HEK293 (cell line): ENCODE measurements at regions not wholly inside any gene's neighbourhood (a gene's known extent, or its start where the extent isn't known, plus 50 kb on each side); places are given as distances from the start of the nearest gene placed in this dataset.

Experiments
- CTCF ChIA-PET: fragments of 350-600 bp; formaldehyde crosslinking; extraction: SDS; loops from one replicate; lab custom pipeline; 2021; ENCODE audit warnings: antibody characterized with exemption; lab: Yijun Ruan, JAX
- POLR2A ChIA-PET: fragments of 300-600 bp; formaldehyde crosslinking; extraction: SDS; loops from one replicate; lab custom pipeline; 2020; ENCODE audit warnings: antibody characterized with exemption, inconsistent platforms; lab: Yijun Ruan, JAX
- H3K27ac ChIP-seq: fragments of 200-500 bp; sonication (Bioruptor generic); 2 replicates; pipeline ENCODE4 v1.5.1; 2014; ENCODE audit warnings: low read depth, low read length, control low read depth, inconsistent platforms; ENCODE audit errors: extremely low read depth
- H3K36me3 ChIP-seq, 2 experiments: fragments of 200-500 bp in 1 of 2; sonication (Bioruptor generic) in 1 of 2; 1 replicate in 1 of 2; 2 replicates in 1 of 2; pipeline ENCODE4 v1.5.1; 2014 to 2017; ENCODE audit warnings: inconsistent platforms in 2 of 2, low read length in 2 of 2; ENCODE audit not compliant: control insufficient read depth in 2 of 2, insufficient read depth in 1 of 2
- H3K4me1 ChIP-seq: fragments of 200-500 bp; sonication (Bioruptor generic); 2 replicates; pipeline ENCODE4 v1.5.1; 2014; ENCODE audit warnings: mild to moderate bottlenecking, low read length, inconsistent platforms; ENCODE audit not compliant: control insufficient read depth, insufficient read depth
- H3K4me3 ChIP-seq: 2 replicates; pipeline ENCODE4 v1.5.1; 2011; ENCODE audit warnings: low read depth, mild to moderate bottlenecking, control low read depth, low read length, moderate library complexity
- H3K9me3 ChIP-seq: fragments of 200-500 bp; sonication (Bioruptor generic); 2 replicates; pipeline ENCODE4 v1.5.1; 2014; ENCODE audit warnings: low read depth, low read length, inconsistent platforms; ENCODE audit not compliant: control insufficient read depth, insufficient read depth
- EGR2 ChIP-seq: fragments of 450-650 bp; formaldehyde crosslinking; IDR thresholded peaks from 2 replicates; pipeline ENCODE4 v1.5.1; 2016; ENCODE audit warnings: low read depth, missing biosample characterization, missing genetic modification characterization
- GLI4 ChIP-seq: fragments of 450-650 bp; formaldehyde crosslinking; IDR thresholded peaks from 2 replicates; pipeline ENCODE4 v1.5.1; 2016; ENCODE audit warnings: missing biosample characterization, missing genetic modification characterization
- KLF7 ChIP-seq: fragments of 450-650 bp; formaldehyde crosslinking; IDR thresholded peaks from 2 replicates; pipeline ENCODE4 v1.5.1; 2016; ENCODE audit warnings: missing biosample characterization, missing genetic modification characterization, borderline replicate concordance
- MYNN ChIP-seq: fragments of 450-650 bp; formaldehyde crosslinking; IDR thresholded peaks from 2 replicates; pipeline ENCODE4 v1.5.1; 2016; ENCODE audit warnings: missing biosample characterization, missing genetic modification characterization, borderline replicate concordance
- SP3 ChIP-seq: fragments of 450-650 bp; formaldehyde crosslinking; IDR thresholded peaks from 2 replicates; pipeline ENCODE4 v1.5.1; 2016; ENCODE audit warnings: missing biosample characterization, missing genetic modification characterization
- ZBTB17 ChIP-seq: fragments of 450-650 bp; formaldehyde crosslinking; IDR thresholded peaks from 2 replicates; pipeline ENCODE4 v1.5.1; 2016; ENCODE audit warnings: missing biosample characterization, missing genetic modification characterization
- ZBTB20 ChIP-seq: fragments of 450-650 bp; formaldehyde crosslinking; IDR thresholded peaks from 2 replicates; pipeline ENCODE4 v1.5.1; 2016; ENCODE audit warnings: missing biosample characterization, missing genetic modification characterization
- ZFP3 ChIP-seq: fragments of 450-650 bp; formaldehyde crosslinking; IDR thresholded peaks from 2 replicates; pipeline ENCODE4 v1.5.1; 2016; ENCODE audit warnings: low read depth, missing biosample characterization, missing genetic modification characterization
- ZNF157 ChIP-seq: fragments of 450-650 bp; formaldehyde crosslinking; IDR thresholded peaks from 2 replicates; pipeline ENCODE4 v1.5.1; 2016; ENCODE audit warnings: missing biosample characterization, missing genetic modification characterization
- ZNF169 ChIP-seq: fragments of 450-650 bp; formaldehyde crosslinking; IDR thresholded peaks from 2 replicates; pipeline ENCODE4 v1.5.1; 2016; ENCODE audit warnings: missing biosample characterization, missing genetic modification characterization
- ZNF223 ChIP-seq: fragments of 450-650 bp; formaldehyde crosslinking; IDR thresholded peaks from 2 replicates; pipeline ENCODE4 v1.5.1; 2016; ENCODE audit warnings: missing biosample characterization, missing genetic modification characterization
- ZNF239 ChIP-seq: fragments of 450-650 bp; formaldehyde crosslinking; IDR thresholded peaks from 2 replicates; pipeline ENCODE4 v1.5.1; 2016; ENCODE audit warnings: missing biosample characterization, missing genetic modification characterization
- ZNF37A ChIP-seq: fragments of 450-650 bp; IDR thresholded peaks from 2 replicates; pipeline ENCODE4 v1.5.1; 2018; ENCODE audit warnings: missing biosample characterization, missing genetic modification characterization
- ZNF555 ChIP-seq: fragments of 450-650 bp; formaldehyde crosslinking; conservative IDR thresholded peaks from 2 replicates; pipeline ENCODE4 v1.5.1; 2017; ENCODE audit warnings: missing biosample characterization, mild to moderate bottlenecking, missing genetic modification characterization, inconsistent platforms
- ZNF610 ChIP-seq: fragments of 450-650 bp; formaldehyde crosslinking; IDR thresholded peaks from 2 replicates; pipeline ENCODE4 v1.5.1; 2016; ENCODE audit warnings: missing biosample characterization, missing genetic modification characterization, borderline replicate concordance
- ZSCAN16 ChIP-seq: fragments of 450-650 bp; formaldehyde crosslinking; IDR thresholded peaks from 2 replicates; pipeline ENCODE4 v1.5.1; 2016; ENCODE audit warnings: missing biosample characterization, missing genetic modification characterization
- TF ChIP-seq, protein P1 (sequence below): fragments of 450-650 bp; formaldehyde crosslinking; IDR thresholded peaks from 2 replicates; pipeline ENCODE4 v1.5.1; 2016; ENCODE audit warnings: missing biosample characterization, missing genetic modification characterization
- TF ChIP-seq, protein P2 (sequence below): fragments of 450-650 bp; formaldehyde crosslinking; IDR thresholded peaks from 2 replicates; pipeline ENCODE4 v1.5.1; 2017; ENCODE audit warnings: missing biosample characterization, missing genetic modification characterization
- TF ChIP-seq, protein P3 (sequence below): fragments of 450-650 bp; formaldehyde crosslinking; IDR thresholded peaks from 2 replicates; pipeline ENCODE4 v1.5.1; 2017; ENCODE audit warnings: missing biosample characterization, missing genetic modification characterization
- TF ChIP-seq, protein P4 (sequence below): fragments of 450-650 bp; formaldehyde crosslinking; IDR thresholded peaks from 2 replicates; pipeline ENCODE4 v1.5.1; 2017; ENCODE audit warnings: missing biosample characterization, missing genetic modification characterization

GRCh38 chr2:6171294-6171693 lies 479.1 kb downstream of the SOX11 start:
- Histone ChIP-seq H3K36me3 (no peaks in the 10 kb centered on the region), H3K9me3 (no peaks in the 10 kb centered on the region), H3K4me1 (no peaks in the 10 kb centered on the region), H3K27ac (no peak overlapping the region), H3K4me3 (no peak overlapping the region)
- no peak for TF ChIP-seq KLF7 (tag by site-specific recombination)
- no peak for TF ChIP-seq ZNF157
- TF ChIP-seq, protein P1, sequence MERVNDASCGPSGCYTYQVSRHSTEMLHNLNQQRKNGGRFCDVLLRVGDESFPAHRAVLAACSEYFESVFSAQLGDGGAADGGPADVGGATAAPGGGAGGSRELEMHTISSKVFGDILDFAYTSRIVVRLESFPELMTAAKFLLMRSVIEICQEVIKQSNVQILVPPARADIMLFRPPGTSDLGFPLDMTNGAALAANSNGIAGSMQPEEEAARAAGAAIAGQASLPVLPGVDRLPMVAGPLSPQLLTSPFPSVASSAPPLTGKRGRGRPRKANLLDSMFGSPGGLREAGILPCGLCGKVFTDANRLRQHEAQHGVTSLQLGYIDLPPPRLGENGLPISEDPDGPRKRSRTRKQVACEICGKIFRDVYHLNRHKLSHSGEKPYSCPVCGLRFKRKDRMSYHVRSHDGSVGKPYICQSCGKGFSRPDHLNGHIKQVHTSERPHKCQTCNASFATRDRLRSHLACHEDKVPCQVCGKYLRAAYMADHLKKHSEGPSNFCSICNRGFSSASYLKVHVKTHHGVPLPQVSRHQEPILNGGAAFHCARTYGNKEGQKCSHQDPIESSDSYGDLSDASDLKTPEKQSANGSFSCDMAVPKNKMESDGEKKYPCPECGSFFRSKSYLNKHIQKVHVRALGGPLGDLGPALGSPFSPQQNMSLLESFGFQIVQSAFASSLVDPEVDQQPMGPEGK (tag by site-specific recombination) = no peak
- no peak for TF ChIP-seq EGR2 (tag by site-specific recombination)
- no peak for TF ChIP-seq ZFP3 (tag by site-specific recombination)
- ChIA-PET POLR2A (no interaction called here), CTCF (interaction anchor here (0.6 kb wide), 1 partner anchor 26 kb away, joined by 4 read pairs; no protein-coding TSS in a partner anchor)

GRCh38 chr2:6177811-6178210 lies 485.6 kb downstream of the SOX11 start:
- H3K4me3 ChIP-seq = no peak overlapping the region
- TF ChIP-seq ZBTB20 (no peak), ZNF555 (tag by site-specific recombination) (no peak), ZBTB17 (tag by site-specific recombination) (no peak), ZNF610 (tag by site-specific recombination) (no peak), ZNF37A (no peak), ZSCAN16 (no peak), SP3 (tag by site-specific recombination) (no peak), ZNF169 (tag by site-specific recombination) (no peak), MYNN (no peak), GLI4 (tag by site-specific recombination) (no peak), ZNF239 (tag by site-specific recombination) (no peak), ZNF223 (tag by site-specific recombination) (no peak)
- TF ChIP-seq, protein P2, sequence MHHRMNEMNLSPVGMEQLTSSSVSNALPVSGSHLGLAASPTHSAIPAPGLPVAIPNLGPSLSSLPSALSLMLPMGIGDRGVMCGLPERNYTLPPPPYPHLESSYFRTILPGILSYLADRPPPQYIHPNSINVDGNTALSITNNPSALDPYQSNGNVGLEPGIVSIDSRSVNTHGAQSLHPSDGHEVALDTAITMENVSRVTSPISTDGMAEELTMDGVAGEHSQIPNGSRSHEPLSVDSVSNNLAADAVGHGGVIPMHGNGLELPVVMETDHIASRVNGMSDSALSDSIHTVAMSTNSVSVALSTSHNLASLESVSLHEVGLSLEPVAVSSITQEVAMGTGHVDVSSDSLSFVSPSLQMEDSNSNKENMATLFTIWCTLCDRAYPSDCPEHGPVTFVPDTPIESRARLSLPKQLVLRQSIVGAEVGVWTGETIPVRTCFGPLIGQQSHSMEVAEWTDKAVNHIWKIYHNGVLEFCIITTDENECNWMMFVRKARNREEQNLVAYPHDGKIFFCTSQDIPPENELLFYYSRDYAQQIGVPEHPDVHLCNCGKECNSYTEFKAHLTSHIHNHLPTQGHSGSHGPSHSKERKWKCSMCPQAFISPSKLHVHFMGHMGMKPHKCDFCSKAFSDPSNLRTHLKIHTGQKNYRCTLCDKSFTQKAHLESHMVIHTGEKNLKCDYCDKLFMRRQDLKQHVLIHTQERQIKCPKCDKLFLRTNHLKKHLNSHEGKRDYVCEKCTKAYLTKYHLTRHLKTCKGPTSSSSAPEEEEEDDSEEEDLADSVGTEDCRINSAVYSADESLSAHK (tag by site-specific recombination) = no peak
- TF ChIP-seq, protein P3, sequence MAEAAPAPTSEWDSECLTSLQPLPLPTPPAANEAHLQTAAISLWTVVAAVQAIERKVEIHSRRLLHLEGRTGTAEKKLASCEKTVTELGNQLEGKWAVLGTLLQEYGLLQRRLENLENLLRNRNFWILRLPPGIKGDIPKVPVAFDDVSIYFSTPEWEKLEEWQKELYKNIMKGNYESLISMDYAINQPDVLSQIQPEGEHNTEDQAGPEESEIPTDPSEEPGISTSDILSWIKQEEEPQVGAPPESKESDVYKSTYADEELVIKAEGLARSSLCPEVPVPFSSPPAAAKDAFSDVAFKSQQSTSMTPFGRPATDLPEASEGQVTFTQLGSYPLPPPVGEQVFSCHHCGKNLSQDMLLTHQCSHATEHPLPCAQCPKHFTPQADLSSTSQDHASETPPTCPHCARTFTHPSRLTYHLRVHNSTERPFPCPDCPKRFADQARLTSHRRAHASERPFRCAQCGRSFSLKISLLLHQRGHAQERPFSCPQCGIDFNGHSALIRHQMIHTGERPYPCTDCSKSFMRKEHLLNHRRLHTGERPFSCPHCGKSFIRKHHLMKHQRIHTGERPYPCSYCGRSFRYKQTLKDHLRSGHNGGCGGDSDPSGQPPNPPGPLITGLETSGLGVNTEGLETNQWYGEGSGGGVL (tag by site-specific recombination) = no peak
- TF ChIP-seq, protein P4, sequence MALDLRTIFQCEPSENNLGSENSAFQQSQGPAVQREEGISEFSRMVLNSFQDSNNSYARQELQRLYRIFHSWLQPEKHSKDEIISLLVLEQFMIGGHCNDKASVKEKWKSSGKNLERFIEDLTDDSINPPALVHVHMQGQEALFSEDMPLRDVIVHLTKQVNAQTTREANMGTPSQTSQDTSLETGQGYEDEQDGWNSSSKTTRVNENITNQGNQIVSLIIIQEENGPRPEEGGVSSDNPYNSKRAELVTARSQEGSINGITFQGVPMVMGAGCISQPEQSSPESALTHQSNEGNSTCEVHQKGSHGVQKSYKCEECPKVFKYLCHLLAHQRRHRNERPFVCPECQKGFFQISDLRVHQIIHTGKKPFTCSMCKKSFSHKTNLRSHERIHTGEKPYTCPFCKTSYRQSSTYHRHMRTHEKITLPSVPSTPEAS (tag by site-specific recombination) = no peak
- POLR2A ChIA-PET = no interaction called here

More at GRCh38 chr2:6177811-6178210, 485.6 kb downstream of the SOX11 start:
- H3K36me3 ChIP-seq = no peaks in the 10 kb centered on the region
- H3K4me1 ChIP-seq = no peaks in the 10 kb centered on the region
- H3K9me3 ChIP-seq = no peaks in the 10 kb centered on the region
- no peak overlapping the region for H3K27ac ChIP-seq
- CTCF ChIA-PET = no interaction called here
